ENCODE measurements at regions not wholly inside any gene's neighbourhood (a gene's known extent, or its start where the extent isn't known, plus 50 kb on each side); places are given as distances from the start of the nearest gene placed in this dataset.

GRCh38 chr7:41893656-41894055, 190.8 kb upstream of the INHBA start:
- TF ChIP-seq, protein P1, sequence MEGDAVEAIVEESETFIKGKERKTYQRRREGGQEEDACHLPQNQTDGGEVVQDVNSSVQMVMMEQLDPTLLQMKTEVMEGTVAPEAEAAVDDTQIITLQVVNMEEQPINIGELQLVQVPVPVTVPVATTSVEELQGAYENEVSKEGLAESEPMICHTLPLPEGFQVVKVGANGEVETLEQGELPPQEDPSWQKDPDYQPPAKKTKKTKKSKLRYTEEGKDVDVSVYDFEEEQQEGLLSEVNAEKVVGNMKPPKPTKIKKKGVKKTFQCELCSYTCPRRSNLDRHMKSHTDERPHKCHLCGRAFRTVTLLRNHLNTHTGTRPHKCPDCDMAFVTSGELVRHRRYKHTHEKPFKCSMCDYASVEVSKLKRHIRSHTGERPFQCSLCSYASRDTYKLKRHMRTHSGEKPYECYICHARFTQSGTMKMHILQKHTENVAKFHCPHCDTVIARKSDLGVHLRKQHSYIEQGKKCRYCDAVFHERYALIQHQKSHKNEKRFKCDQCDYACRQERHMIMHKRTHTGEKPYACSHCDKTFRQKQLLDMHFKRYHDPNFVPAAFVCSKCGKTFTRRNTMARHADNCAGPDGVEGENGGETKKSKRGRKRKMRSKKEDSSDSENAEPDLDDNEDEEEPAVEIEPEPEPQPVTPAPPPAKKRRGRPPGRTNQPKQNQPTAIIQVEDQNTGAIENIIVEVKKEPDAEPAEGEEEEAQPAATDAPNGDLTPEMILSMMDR (optimal IDR thresholded peaks at IDR 0.05 in 1 of 3, IDR thresholded peaks at IDR 0.05 in 1 of 3, conservative IDR thresholded peaks at IDR 0.05 in 1 of 3; ENCODE audit: extremely low read depth in 1 of 3, insufficient read depth in 2 of 3, low read length in 3 of 3): no peak
- TF ChIP-seq EZH2 (IDR thresholded peaks at IDR 0.05; ENCODE audit: low read length): no peak

All from keratinocyte (primary cell).